ENCODE measurements at regions not wholly inside any gene's neighbourhood (a gene's known extent, or its start where the extent isn't known, plus 50 kb on each side); places are given as distances from the start of the nearest gene placed in this dataset.
"Not testable (repeated sequence)": the region's sequence is repeated elsewhere in the genome, so short reads cannot be mapped to it uniquely, and the experiment has no call there.

- Histone ChIP-seq H3K4me3 (no peak overlapping the region), H3K27ac (no peak overlapping the region)
These were observed 184.1 kb upstream of the IRX5 start for GRCh38 chr16:54746596-54746995.

- H3K4me3 ChIP-seq, result no peak overlapping the region
These were observed 185.7 kb upstream of the IRX5 start for GRCh38 chr16:54744998-54745397.

GRCh38 chr16:54742436-54742835 lies 188.2 kb upstream of the IRX5 start:
- H3K27ac ChIP-seq, result no peak overlapping the region
- no peak overlapping the region for H3K4me3 ChIP-seq

More at GRCh38 chr16:54744998-54745397, 185.7 kb upstream of the IRX5 start:
- no peak overlapping the region for H3K27ac ChIP-seq

- no peak overlapping the region for H3K27ac ChIP-seq
- no peak overlapping the region for H3K4me3 ChIP-seq
These were observed 191.3 kb upstream of the IRX5 start for GRCh38 chr16:54739381-54739780.

- Histone ChIP-seq H3K27ac (no peak overlapping the region), H3K4me3 (no peak overlapping the region)
These were observed 196.5 kb upstream of the IRX5 start for GRCh38 chr16:54734156-54734555.

GRCh38 chr16:54727696-54728095 lies 203.0 kb upstream of the IRX5 start:
- not testable (repeated sequence) for H3K27ac ChIP-seq

GRCh38 chr16:54724346-54724925 lies 206.2 kb upstream of the IRX5 start:
- no peak overlapping the region for H3K4me3 ChIP-seq

More at GRCh38 chr16:54727696-54728095, 203.0 kb upstream of the IRX5 start:
- H3K4me3 ChIP-seq, result not testable (repeated sequence)

GRCh38 chr16:54722210-54722676 lies 208.4 kb upstream of the IRX5 start:
- no peak overlapping the region for H3K4me3 ChIP-seq
- H3K27ac ChIP-seq, result no peak overlapping the region

More at GRCh38 chr16:54724346-54724925, 206.2 kb upstream of the IRX5 start:
- no peak overlapping the region for H3K27ac ChIP-seq

- no peak overlapping the region for H3K4me3 ChIP-seq
These were observed 210.4 kb upstream of the IRX5 start for GRCh38 chr16:54720259-54720658.

GRCh38 chr16:54719624-54720023 lies 211.0 kb upstream of the IRX5 start:
- peak overlapping the region in 2 of 21 experiments; percentile 31 to 60 for H3K27ac ChIP-seq

More at GRCh38 chr16:54720259-54720658, 210.4 kb upstream of the IRX5 start:
- no peak overlapping the region for H3K27ac ChIP-seq

GRCh38 chr16:54718376-54718775 lies 212.3 kb upstream of the IRX5 start:
- no peak overlapping the region for H3K4me3 ChIP-seq
- H3K27ac ChIP-seq, result no peak overlapping the region

More at GRCh38 chr16:54719624-54720023, 211.0 kb upstream of the IRX5 start:
- no peak overlapping the region for H3K4me3 ChIP-seq

GRCh38 chr16:54715011-54715410 lies 215.7 kb upstream of the IRX5 start:
- Histone ChIP-seq H3K27ac (no peak overlapping the region), H3K4me3 (no peak overlapping the region)

- H3K4me3 ChIP-seq, result no peak overlapping the region
- no peak overlapping the region for H3K27ac ChIP-seq
These were observed 217.8 kb upstream of the IRX5 start for GRCh38 chr16:54712866-54713265.

GRCh38 chr16:54707813-54708212 lies 222.9 kb upstream of the IRX5 start:
- no peak overlapping the region for H3K27ac ChIP-seq
- H3K4me3 ChIP-seq, result no peak overlapping the region

- H3K4me3 ChIP-seq, result no peak overlapping the region
- H3K27ac ChIP-seq, result no peak overlapping the region
These were observed 224.3 kb upstream of the IRX5 start for GRCh38 chr16:54706406-54706805.

- no peak overlapping the region for H3K27ac ChIP-seq
- H3K4me3 ChIP-seq, result no peak overlapping the region
These were observed 227.3 kb upstream of the IRX5 start for GRCh38 chr16:54703339-54703738.

- Histone ChIP-seq H3K4me3 (no peak overlapping the region), H3K27ac (no peak overlapping the region)
These were observed 231.0 kb upstream of the IRX5 start for GRCh38 chr16:54699656-54700055.

- no peak overlapping the region for H3K27ac ChIP-seq
These were observed 233.0 kb upstream of the IRX5 start for GRCh38 chr16:54697677-54698076.

GRCh38 chr16:54696970-54697369 lies 233.7 kb upstream of the IRX5 start:
- H3K4me3 ChIP-seq, result no peak overlapping the region
- H3K27ac ChIP-seq, result no peak overlapping the region

More at GRCh38 chr16:54697677-54698076, 233.0 kb upstream of the IRX5 start:
- no peak overlapping the region for H3K4me3 ChIP-seq

- H3K27ac ChIP-seq, result no peak overlapping the region
- H3K4me3 ChIP-seq, result no peak overlapping the region
These were observed 234.1 kb upstream of the IRX5 start for GRCh38 chr16:54696522-54696921.

- Histone ChIP-seq H3K27ac (no peak overlapping the region), H3K4me3 (no peak overlapping the region)
These were observed 236.0 kb upstream of the IRX5 start for GRCh38 chr16:54694651-54695050.

- Histone ChIP-seq H3K27ac (no peak overlapping the region), H3K4me3 (no peak overlapping the region)
These were observed 236.8 kb upstream of the IRX5 start for GRCh38 chr16:54693864-54694263.

All from skin epidermis (tissue), 12 donors.